Adrenal gland (tissue), 5 donors: ENCODE measurements at regions not wholly inside any gene's neighbourhood (a gene's known extent, or its start where the extent isn't known, plus 50 kb on each side); places are given as distances from the start of the nearest gene placed in this dataset.

Experiments used
- CTCF ChIP-seq, 6 experiments: fragments of 450-650 bp in 4 of 6; fragments of 200-600 bp in 2 of 6; sonication (generic) in 1 of 6; IDR thresholded peaks; 1 replicate in 5 of 6; 2 replicates in 1 of 6; pipeline versions ENCODE4 v1.5.1 to v1.8.0; 2016 to 2021; ENCODE audit warnings: antibody characterized with exemption in 6 of 6, mild to moderate bottlenecking in 2 of 6, moderate library complexity in 1 of 6
- POLR2A ChIP-seq, 2 donors: fragments of 450-650 bp; IDR thresholded peaks; one replicate each; pipeline ENCODE4 v1.6.1; 2017; ENCODE audit warnings: antibody characterized with exemption in 2 of 2, mild to moderate bottlenecking in 2 of 2, moderate library complexity in 1 of 2
- donor health status: DM: no; HTN: no; CAD: no.

DNA sequence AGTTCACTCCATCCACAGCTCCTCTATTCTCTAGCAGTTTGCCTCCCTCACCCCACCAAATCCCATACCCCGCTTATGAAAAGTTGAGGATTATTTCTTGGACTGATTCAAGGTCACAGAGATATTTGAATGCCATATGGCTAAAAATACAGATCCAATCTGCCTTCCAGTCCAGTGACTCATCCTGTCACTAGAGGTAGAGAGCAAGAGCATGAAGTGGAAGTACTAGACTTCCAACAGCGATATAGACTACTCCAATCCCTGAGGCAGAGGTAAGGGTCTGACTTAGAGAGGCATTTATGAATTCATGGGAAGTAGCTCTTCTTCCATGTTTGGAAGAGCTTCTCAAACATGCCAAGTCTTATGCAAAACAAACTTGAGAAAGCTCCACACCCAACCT, 72.4 kb upstream of the CCL21 start:
- TF ChIP-seq CTCF (IDR thresholded peaks at IDR 0.05) (no peak), POLR2A (IDR thresholded peaks at IDR 0.05) (no peak)
